Ovary (tissue), 3 donors: ENCODE measurements at regions not wholly inside any gene's neighbourhood (a gene's known extent, or its start where the extent isn't known, plus 50 kb on each side); places are given as distances from the start of the nearest gene placed in this dataset.

Source experiments
- POLR2A ChIP-seq: fragments of 450-650 bp; IDR thresholded peaks from one replicate; pipeline ENCODE4 v1.6.1; 2017; ENCODE audit warnings: antibody characterized with exemption, mild to moderate bottlenecking, moderate library complexity
- TF ChIP-seq, protein P1 (sequence below), 3 donors: fragments of 450-650 bp in 2 of 3; fragments of 200-600 bp in 1 of 3; IDR thresholded peaks; one replicate each; pipeline versions ENCODE4 v1.5.1 to v1.8.0; 2016 to 2022; ENCODE audit warnings: antibody characterized with exemption in 3 of 3, mild to moderate bottlenecking in 1 of 3
- donor health status: DM: no; HTN: no; CAD: no.

DNA sequence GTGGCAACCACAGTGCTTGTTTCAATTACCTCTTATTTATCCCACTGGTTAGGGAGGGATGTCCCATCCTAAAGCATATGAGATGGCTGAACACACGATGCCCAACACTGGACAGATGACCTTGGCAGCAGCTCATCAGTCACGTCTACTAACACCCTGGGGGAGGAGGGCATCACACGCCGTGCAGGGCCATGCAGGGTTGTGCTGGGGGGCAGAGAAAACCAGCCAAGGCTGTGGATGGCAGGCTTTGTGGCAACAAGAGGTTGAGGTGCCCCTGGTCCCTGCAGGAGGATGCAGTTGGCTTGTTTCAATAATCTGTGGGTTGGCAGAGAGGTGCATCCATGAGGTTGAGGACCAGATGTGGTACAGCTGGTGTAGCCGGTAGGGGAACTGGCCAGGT is 293.7 kb upstream of the SULF2 start:
- TF ChIP-seq, protein P1, sequence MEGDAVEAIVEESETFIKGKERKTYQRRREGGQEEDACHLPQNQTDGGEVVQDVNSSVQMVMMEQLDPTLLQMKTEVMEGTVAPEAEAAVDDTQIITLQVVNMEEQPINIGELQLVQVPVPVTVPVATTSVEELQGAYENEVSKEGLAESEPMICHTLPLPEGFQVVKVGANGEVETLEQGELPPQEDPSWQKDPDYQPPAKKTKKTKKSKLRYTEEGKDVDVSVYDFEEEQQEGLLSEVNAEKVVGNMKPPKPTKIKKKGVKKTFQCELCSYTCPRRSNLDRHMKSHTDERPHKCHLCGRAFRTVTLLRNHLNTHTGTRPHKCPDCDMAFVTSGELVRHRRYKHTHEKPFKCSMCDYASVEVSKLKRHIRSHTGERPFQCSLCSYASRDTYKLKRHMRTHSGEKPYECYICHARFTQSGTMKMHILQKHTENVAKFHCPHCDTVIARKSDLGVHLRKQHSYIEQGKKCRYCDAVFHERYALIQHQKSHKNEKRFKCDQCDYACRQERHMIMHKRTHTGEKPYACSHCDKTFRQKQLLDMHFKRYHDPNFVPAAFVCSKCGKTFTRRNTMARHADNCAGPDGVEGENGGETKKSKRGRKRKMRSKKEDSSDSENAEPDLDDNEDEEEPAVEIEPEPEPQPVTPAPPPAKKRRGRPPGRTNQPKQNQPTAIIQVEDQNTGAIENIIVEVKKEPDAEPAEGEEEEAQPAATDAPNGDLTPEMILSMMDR (IDR thresholded peaks at IDR 0.05): no peak
- TF ChIP-seq POLR2A: no peak
